Stimulated activated CD4-positive, alpha-beta T cell treated with anti-CD3 and anti-CD28 coated beads, Interleukin-4, amount 100 ng/mL, for 24 hours (primary cell): ENCODE measurements at regions not wholly inside any gene's neighbourhood (a gene's known extent, or its start where the extent isn't known, plus 50 kb on each side); places are given as distances from the start of the nearest gene placed in this dataset.
"Not testable (repeated sequence)": the region's sequence is repeated elsewhere in the genome, so short reads cannot be mapped to it uniquely, and the experiment has no call there.

Source experiments
- DNase-seq: peaks from one replicate; pipeline ENCODE4 v3.0.0-alpha.2; 2020

DNA sequence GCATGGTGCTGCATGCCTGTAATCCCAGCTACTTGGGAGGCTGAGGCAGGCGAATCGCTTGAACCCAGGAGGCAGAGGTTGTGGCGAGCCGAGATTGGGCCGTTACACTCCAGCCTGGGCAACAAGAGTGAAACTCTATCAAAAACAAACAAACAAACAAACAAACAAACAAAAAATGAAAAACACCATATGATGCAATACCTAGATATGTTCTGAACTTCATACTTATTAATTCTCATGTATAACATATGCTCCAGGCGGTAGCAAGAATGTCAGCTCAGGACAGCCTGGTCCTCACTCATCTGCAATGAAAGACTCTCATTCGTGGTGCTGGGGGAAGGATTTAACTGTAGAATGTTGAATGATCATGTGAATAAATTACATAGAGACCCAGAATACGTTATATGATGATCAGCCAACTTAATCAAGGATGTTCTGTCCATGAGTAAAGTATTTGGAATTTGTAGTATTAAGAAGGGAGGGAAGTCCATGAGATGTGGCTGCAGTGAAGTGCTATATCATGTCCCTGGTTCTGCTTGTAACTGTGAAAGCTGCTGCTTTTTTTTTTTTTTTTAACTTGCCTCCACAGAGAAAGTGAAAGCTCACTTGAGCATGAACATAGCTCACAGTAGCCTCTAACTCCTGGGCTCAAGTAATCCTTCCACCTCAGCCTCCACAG lies 206.8 kb downstream of the UQCRFS1 start:
- DNase-seq = no peak

DNA sequence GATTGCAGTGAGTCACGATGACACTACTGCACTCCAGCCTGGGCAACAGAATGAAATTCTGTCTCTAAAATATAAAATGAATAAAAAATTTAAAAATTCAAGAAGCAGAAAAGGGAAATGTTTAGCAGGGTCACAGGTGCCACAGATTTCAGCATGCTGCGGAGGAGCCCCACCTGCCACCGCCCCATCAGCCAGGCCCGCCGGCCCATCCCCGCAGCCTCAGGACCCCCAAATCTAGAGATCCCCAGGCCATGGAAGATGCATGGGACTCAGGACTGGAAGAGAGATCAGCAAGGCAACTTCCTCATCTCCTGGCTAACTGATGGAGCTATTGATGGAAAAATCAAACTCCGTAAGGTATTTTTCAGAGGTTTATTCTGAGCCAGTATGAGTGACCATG lies 208.2 kb downstream of the UQCRFS1 start:
- no peak for DNase-seq

GRCh38 chr19:29003641-29004409 lies 209.1 kb downstream of the UQCRFS1 start:
- DNase-seq = no peak

DNA sequence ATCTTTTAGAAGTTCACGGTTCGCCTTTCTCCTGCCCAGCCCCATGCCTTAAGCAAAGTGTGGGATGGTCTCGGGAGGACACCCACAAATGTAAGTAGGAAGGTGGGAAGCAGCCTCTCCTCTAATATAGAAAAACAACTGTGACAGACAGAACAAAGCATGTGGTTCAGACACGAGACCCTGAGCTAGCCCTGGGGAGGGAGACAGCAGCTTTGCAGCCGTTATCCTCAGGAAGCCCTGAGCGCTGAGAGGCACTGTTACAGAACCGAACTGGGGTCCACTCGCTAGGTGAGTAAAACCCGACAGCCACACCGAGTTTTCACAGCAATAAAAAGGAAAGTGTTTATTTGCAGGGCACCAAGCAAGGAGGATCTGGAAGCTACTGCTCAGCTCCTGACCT lies 210.6 kb downstream of the UQCRFS1 start:
- DNase-seq = no peak

GRCh38 chr19:29001597-29002245 lies 211.2 kb downstream of the UQCRFS1 start:
- DNase-seq = no peak

GRCh38 chr19:29001141-29001581 lies 211.8 kb downstream of the UQCRFS1 start:
- DNase-seq = no peak

- no peak for DNase-seq
Observed at GRCh38 chr19:28999724-29000433, 213.1 kb downstream of the UQCRFS1 start.

GRCh38 chr19:28998974-28999373 lies 214.0 kb downstream of the UQCRFS1 start:
- no peak for DNase-seq

DNA sequence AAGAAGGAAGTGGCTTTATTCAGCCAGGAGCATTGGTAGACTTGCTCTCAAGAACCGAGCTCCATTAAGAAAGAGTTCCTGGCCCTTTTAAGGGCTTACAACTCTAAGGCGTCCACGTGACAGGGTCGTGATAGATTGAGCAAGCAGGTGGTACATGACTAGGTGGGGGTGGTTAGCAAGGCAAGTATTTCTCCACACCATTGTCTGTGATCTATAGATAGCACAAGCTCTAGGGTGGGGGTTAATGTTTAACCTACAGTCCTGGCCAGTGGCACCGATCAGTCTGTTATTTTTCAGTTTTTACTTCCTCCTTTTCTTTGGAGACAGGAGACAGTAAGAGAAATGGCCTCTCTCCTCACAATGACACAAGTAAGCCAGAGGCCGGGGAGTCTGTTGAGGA lies 215.1 kb downstream of the UQCRFS1 start:
- DNase-seq = not testable (repeated sequence)

GRCh38 chr19:28990522-28990921 lies 222.4 kb downstream of the UQCRFS1 start:
- no peak for DNase-seq

DNA sequence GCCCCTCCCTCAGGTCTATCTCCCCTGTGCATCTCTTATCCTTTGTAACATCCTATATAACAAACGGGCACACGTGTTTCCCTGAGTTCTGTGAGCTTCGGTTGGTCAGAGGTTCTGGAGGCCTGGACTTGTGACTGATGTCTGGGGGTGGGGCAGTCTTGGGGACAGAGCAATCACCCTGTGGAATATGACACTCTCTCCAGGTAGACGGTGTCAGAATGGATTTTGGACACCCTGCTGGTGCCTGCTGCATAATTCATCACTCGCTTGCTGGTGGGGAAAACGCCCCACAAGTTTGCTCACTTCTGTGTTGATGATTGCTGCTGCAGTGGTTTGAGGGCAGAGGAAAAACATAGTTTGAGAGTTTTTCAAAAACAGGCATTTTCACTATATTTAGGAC lies 223.2 kb downstream of the UQCRFS1 start:
- no peak for DNase-seq

GRCh38 chr19:28988066-28988465 lies 224.9 kb downstream of the UQCRFS1 start:
- DNase-seq = no peak

- no peak for DNase-seq
Observed at GRCh38 chr19:28987177-28987576, 225.8 kb downstream of the UQCRFS1 start.

DNA sequence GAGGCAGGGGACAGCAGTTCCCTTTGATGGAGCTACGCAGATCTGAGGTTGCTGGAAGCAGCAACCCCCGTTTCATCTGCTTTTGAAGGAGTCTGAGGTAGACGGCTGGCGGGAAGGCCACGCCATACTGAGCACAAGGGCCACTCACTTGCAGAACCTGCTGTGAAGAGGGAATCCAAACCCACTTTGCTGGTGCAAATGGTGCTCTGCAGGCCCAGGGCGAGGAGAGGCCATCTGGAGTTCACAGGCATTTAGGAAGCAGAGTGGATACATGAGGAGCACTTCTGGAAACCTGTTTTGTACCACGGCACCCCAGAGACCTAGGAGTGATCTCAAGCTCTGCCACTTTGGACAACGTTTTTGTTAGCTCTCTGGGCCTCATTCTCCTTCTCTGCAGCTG lies 227.8 kb downstream of the UQCRFS1 start:
- DNase-seq = no peak

- no peak for DNase-seq
Observed at GRCh38 chr19:28984315-28984714, 228.6 kb downstream of the UQCRFS1 start.

GRCh38 chr19:28983430-28983829 lies 229.5 kb downstream of the UQCRFS1 start:
- no peak for DNase-seq

- DNase-seq = no peak
Observed at GRCh38 chr19:28981994-28982393, 231.0 kb downstream of the UQCRFS1 start.

- no peak for DNase-seq
Observed at GRCh38 chr19:28981518-28981917, 231.4 kb downstream of the UQCRFS1 start.

- DNase-seq = no peak
Observed at GRCh38 chr19:28980236-28980868, 232.6 kb downstream of the UQCRFS1 start.

- DNase-seq = no peak
Observed at GRCh38 chr19:28977826-28978225, 235.1 kb downstream of the UQCRFS1 start.

GRCh38 chr19:28972058-28972852 lies 240.7 kb downstream of the UQCRFS1 start:
- DNase-seq = no peak

GRCh38 chr19:28971513-28971912 lies 241.4 kb downstream of the UQCRFS1 start:
- DNase-seq = no peak
